Right atrium auricular region (tissue), 2 donors: ENCODE measurements at regions not wholly inside any gene's neighbourhood (a gene's known extent, or its start where the extent isn't known, plus 50 kb on each side); places are given as distances from the start of the nearest gene placed in this dataset.

ENCODE experiments used
- DNase-seq: peaks from one replicate; pipeline ENCODE4 v3.0.0-alpha.2; 2019; ENCODE audit warnings: low spot score
- H3K27ac ChIP-seq, 2 donors: fragments of 200-600 bp; sonication (generic); 1 replicate in 1 of 2; 2 replicates in 1 of 2; pipeline ENCODE4 v1.5.1; 2016 to 2019
- H3K27me3 ChIP-seq, 2 donors: fragments of 200-600 bp; sonication (generic); one replicate each; pipeline versions ENCODE4 v1.5.1 to v1.6.0; 2017 to 2019
- H3K36me3 ChIP-seq: fragments of 200-600 bp; sonication (generic); one replicate; pipeline ENCODE4 v1.5.1; 2016
- H3K4me1 ChIP-seq, 2 donors: fragments of 200-600 bp; sonication (generic); one replicate each; pipeline versions ENCODE4 v1.5.1 to v1.6.0; 2017 to 2019
- H3K4me3 ChIP-seq, 2 donors: fragments of 200-600 bp; sonication (generic); 1 replicate in 1 of 2; 2 replicates in 1 of 2; pipeline ENCODE4 v1.5.1; 2017 to 2019; ENCODE audit warnings: mild to moderate bottlenecking in 1 of 2, moderate library complexity in 1 of 2
- H3K9me3 ChIP-seq, 2 donors: fragments of 200-600 bp; sonication (generic); one replicate each; pipeline ENCODE4 v1.5.1; 2019
- CTCF ChIP-seq, 2 donors: fragments of 200-600 bp; sonication (generic); IDR thresholded peaks; one replicate each; pipeline ENCODE4 v1.5.1; 2019; ENCODE audit warnings: antibody characterized with exemption in 2 of 2

- no peak for DNase-seq
- H3K4me3 ChIP-seq: no peak overlapping the region
Observed at GRCh38 chr2:155633887-155634570, 698.5 kb downstream of the NR4A2 start.

DNA sequence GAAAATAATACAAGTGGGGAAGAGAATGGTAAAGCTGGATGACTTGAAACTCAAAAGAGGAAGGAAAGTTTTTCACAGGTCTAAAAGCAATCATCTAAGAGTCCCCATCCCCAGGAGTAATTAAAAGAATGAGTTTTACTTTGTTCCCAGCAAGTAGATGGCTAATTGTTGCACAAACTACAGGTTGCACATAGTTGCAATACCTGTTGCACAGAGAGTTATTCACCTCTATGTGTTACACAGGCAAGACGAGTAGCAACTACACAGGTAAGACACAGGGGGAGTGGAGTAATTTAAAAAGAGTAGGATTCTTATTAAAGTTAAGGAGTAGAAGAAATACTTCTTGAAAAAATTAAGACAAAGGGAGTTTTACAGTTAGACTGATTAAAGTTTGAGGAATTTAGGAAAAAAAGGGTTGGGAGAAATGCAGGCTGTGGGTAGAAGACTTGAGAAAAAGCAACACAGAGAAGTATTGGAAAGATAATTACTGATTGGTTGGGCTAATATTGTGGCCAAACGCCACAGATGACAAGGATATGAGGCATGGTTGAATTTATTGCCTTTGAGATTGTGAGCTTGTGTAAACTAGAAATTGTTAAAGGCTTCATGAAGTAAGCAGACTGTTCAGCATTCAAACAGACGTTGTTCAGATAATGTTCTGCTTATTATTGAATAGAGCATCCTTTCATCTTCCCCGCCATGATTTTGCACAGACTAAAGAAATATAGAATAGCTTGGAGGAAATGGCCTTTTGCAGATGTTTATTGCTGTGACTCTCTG, 699.3 kb downstream of the NR4A2 start:
- Histone ChIP-seq H3K9me3 (no peaks in the 10 kb centered on the region), H3K27me3 (no peaks in the 10 kb centered on the region), H3K36me3 (no peaks in the 10 kb centered on the region), H3K4me1 (no peaks in the 10 kb centered on the region), H3K27ac (no peak overlapping the region), H3K4me3 (no peak overlapping the region)
- TF ChIP-seq CTCF (IDR thresholded peaks at IDR 0.05): no peak
- DNase-seq: no peak

More at GRCh38 chr2:155633887-155634570, 698.5 kb downstream of the NR4A2 start:
- H3K4me1 ChIP-seq: no peaks in the 10 kb centered on the region
- no peak for TF ChIP-seq CTCF (IDR thresholded peaks at IDR 0.05)
- H3K36me3 ChIP-seq: no peaks in the 10 kb centered on the region
- no peak overlapping the region for H3K27ac ChIP-seq
- no peaks in the 10 kb centered on the region for H3K27me3 ChIP-seq
- H3K9me3 ChIP-seq: no peaks in the 10 kb centered on the region

DNA sequence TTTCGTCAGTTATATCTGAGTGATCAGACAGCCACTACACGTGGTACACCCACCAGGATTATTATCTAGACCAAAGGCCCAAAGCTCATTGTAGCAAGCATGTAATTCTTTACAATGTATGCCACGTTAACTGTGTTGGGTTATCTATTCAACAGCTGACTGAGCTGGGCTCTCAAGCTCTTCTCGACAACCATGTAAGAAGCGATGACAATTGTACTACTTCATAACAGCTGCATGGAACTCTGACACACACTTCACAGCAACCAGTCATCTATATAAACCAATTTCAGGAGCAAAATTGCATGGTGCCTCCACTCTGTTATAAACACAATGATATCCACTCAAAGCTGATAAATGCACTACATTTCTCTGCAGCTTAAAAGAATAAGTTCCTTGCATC, 701.8 kb downstream of the NR4A2 start:
- Histone ChIP-seq H3K4me3 (no peak overlapping the region), H3K36me3 (no peaks in the 10 kb centered on the region), H3K4me1 (no peaks in the 10 kb centered on the region), H3K9me3 (no peaks in the 10 kb centered on the region), H3K27me3 (no peaks in the 10 kb centered on the region), H3K27ac (no peak overlapping the region)
- TF ChIP-seq CTCF (IDR thresholded peaks at IDR 0.05): no peak
- DNase-seq: no peak

GRCh38 chr2:155622443-155622842, 710.1 kb downstream of the NR4A2 start:
- no peak for TF ChIP-seq CTCF (IDR thresholded peaks at IDR 0.05)
- Histone ChIP-seq H3K9me3 (no peaks in the 10 kb centered on the region), H3K27me3 (no peaks in the 10 kb centered on the region), H3K27ac (no peak overlapping the region), H3K4me3 (no peak overlapping the region), H3K4me1 (no peaks in the 10 kb centered on the region), H3K36me3 (no peaks in the 10 kb centered on the region)
- no peak for DNase-seq

GRCh38 chr2:155600914-155601760, 731.4 kb downstream of the NR4A2 start:
- Histone ChIP-seq H3K4me3 (no peak overlapping the region), H3K27me3 (no peaks in the 10 kb centered on the region), H3K4me1 (no peaks in the 10 kb centered on the region), H3K27ac (no peak overlapping the region), H3K36me3 (no peaks in the 10 kb centered on the region), H3K9me3 (peaks cover 0 to 13% of the 10 kb centered on the region in 2 donors)
- no peak for DNase-seq
- TF ChIP-seq CTCF (IDR thresholded peaks at IDR 0.05): no peak
